Epithelial cell of esophagus (primary cell): ENCODE measurements at regions not wholly inside any gene's neighbourhood (a gene's known extent, or its start where the extent isn't known, plus 50 kb on each side); places are given as distances from the start of the nearest gene placed in this dataset.
"Not testable (repeated sequence)": the region's sequence is repeated elsewhere in the genome, so short reads cannot be mapped to it uniquely, and the experiment has no call there.

Source experiments
- DNase-seq: peaks from one replicate; pipeline ENCODE4 v3.0.0; 2010; ENCODE audit warnings: low read depth
- H3K4me3 ChIP-seq: 2 replicates; pipeline ENCODE4 v1.5.1; 2011; ENCODE audit warnings: mild to moderate bottlenecking, low read length, control low read depth
- CTCF ChIP-seq: IDR thresholded peaks from 2 replicates; pipeline ENCODE4 v1.5.1; 2011; ENCODE audit warnings: low read depth, mild to moderate bottlenecking, low read length, control low read depth, inconsistent platforms; ENCODE audit not compliant: insufficient read depth; ENCODE audit errors: missing control alignments

- TF ChIP-seq CTCF = no peak
Measured at GRCh38 chr10:35963685-35964084, 321.6 kb upstream of the FZD8 start.

GRCh38 chr10:35961501-35961900 lies 319.4 kb upstream of the FZD8 start:
- TF ChIP-seq CTCF = no peak
- peak; percentile 45 for DNase-seq

More at GRCh38 chr10:35963685-35964084, 321.6 kb upstream of the FZD8 start:
- DNase-seq = no peak
- H3K4me3 ChIP-seq = no peak overlapping the region

GRCh38 chr10:35959252-35959651 lies 317.2 kb upstream of the FZD8 start:
- H3K4me3 ChIP-seq = no peak overlapping the region
- no peak for TF ChIP-seq CTCF
- DNase-seq = no peak

More at GRCh38 chr10:35961501-35961900, 319.4 kb upstream of the FZD8 start:
- H3K4me3 ChIP-seq = no peak overlapping the region

GRCh38 chr10:35958609-35959008 lies 316.5 kb upstream of the FZD8 start:
- not testable (repeated sequence) for DNase-seq, H3K4me3 ChIP-seq

GRCh38 chr10:35950701-35951100 lies 308.6 kb upstream of the FZD8 start:
- DNase-seq = no peak
- no peak overlapping the region for H3K4me3 ChIP-seq
- no peak for TF ChIP-seq CTCF

GRCh38 chr10:35950226-35950625 lies 308.1 kb upstream of the FZD8 start:
- TF ChIP-seq CTCF = no peak
- DNase-seq = no peak
- no peak overlapping the region for H3K4me3 ChIP-seq

- no peak overlapping the region for H3K4me3 ChIP-seq
- no peak for TF ChIP-seq CTCF
- no peak for DNase-seq
Measured at GRCh38 chr10:35949811-35950211, 307.7 kb upstream of the FZD8 start.
